Esophagus muscularis mucosa (tissue), 3 donors: ENCODE measurements at regions not wholly inside any gene's neighbourhood (a gene's known extent, or its start where the extent isn't known, plus 50 kb on each side); places are given as distances from the start of the nearest gene placed in this dataset.

Source experiments
- POLR2A ChIP-seq: fragments of 450-650 bp; IDR thresholded peaks from one replicate; pipeline ENCODE4 v1.6.1; 2017; ENCODE audit warnings: antibody characterized with exemption, moderate library complexity, mild to moderate bottlenecking, low read depth
- TF ChIP-seq, protein P1 (sequence below), 3 experiments: fragments of 200-600 bp in 2 of 3; fragments of 450-650 bp in 1 of 3; sonication (generic) in 2 of 3; IDR thresholded peaks; one replicate each; pipeline ENCODE4 v1.5.1; 2017 to 2019; ENCODE audit warnings: antibody characterized with exemption in 3 of 3, mild to moderate bottlenecking in 2 of 3, moderate library complexity in 1 of 3

DNA sequence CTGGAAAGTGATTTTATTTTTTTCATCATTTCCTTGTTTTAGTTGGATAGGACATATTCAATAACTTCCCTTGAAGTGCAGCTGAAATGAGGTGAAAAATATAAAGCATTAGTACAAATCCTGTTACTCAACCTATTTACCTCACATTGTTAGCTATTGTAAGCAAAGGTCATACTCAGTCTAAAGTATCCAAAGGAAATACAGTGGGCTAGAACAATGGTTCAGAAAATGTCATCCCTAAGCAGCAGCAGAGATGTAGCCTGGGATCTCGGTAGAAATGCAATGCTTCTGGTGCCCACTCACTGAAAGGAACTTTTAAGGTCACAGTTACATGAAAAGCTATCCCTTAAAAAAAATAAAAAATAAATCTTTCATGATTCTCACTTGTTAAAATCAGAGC, 300.6 kb downstream of the PPP4R3C start:
- TF ChIP-seq, protein P1, sequence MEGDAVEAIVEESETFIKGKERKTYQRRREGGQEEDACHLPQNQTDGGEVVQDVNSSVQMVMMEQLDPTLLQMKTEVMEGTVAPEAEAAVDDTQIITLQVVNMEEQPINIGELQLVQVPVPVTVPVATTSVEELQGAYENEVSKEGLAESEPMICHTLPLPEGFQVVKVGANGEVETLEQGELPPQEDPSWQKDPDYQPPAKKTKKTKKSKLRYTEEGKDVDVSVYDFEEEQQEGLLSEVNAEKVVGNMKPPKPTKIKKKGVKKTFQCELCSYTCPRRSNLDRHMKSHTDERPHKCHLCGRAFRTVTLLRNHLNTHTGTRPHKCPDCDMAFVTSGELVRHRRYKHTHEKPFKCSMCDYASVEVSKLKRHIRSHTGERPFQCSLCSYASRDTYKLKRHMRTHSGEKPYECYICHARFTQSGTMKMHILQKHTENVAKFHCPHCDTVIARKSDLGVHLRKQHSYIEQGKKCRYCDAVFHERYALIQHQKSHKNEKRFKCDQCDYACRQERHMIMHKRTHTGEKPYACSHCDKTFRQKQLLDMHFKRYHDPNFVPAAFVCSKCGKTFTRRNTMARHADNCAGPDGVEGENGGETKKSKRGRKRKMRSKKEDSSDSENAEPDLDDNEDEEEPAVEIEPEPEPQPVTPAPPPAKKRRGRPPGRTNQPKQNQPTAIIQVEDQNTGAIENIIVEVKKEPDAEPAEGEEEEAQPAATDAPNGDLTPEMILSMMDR (IDR thresholded peaks at IDR 0.05): no peak
- no peak for TF ChIP-seq POLR2A
